Loucy (cell line): ENCODE measurements at regions not wholly inside any gene's neighbourhood (a gene's known extent, or its start where the extent isn't known, plus 50 kb on each side); places are given as distances from the start of the nearest gene placed in this dataset.

Experiments used
- H2AFZ ChIP-seq: fragments of 200-600 bp; sonication (generic); 2 replicates; pipeline ENCODE4 v1.6.0; 2016; ENCODE audit warnings: antibody characterized with exemption, mild to moderate bottlenecking, low read length, moderate library complexity
- H3F3A ChIP-seq: fragments of 200-600 bp; 2 replicates; pipeline ENCODE4 v1.6.0; 2016; ENCODE audit warnings: antibody characterized with exemption, low read depth, mild to moderate bottlenecking
- H3K27me3 ChIP-seq: fragments of 200-600 bp; sonication (generic); 2 replicates; pipeline ENCODE4 v1.6.1; 2014; ENCODE audit warnings: low read length, mild to moderate bottlenecking; ENCODE audit not compliant: insufficient read depth, poor library complexity, severe bottlenecking
- H3K36me3 ChIP-seq: fragments of 200-600 bp; sonication (generic); 2 replicates; pipeline ENCODE4 v1.6.1; 2016; ENCODE audit warnings: low read length; ENCODE audit not compliant: insufficient read depth
- H3K4me1 ChIP-seq: fragments of 200-600 bp; sonication (generic); 2 replicates; pipeline ENCODE4 v1.5.1; 2014; ENCODE audit warnings: low read length, mild to moderate bottlenecking; ENCODE audit not compliant: insufficient read depth, poor library complexity, severe bottlenecking
- H3K4me2 ChIP-seq: fragments of 200-600 bp; sonication (generic); 2 replicates; pipeline ENCODE4 v1.6.0; 2014; ENCODE audit warnings: antibody characterized with exemption, low read length, low read depth, mild to moderate bottlenecking; ENCODE audit not compliant: poor library complexity, severe bottlenecking
- H3K4me3 ChIP-seq: fragments of 200-600 bp; sonication (generic); 2 replicates; pipeline ENCODE4 v1.5.1; 2014; ENCODE audit warnings: low read length, mild to moderate bottlenecking, mixed read lengths; ENCODE audit not compliant: poor library complexity, severe bottlenecking
- H3K79me2 ChIP-seq: fragments of 200-600 bp; sonication (generic); 2 replicates; pipeline ENCODE4 v1.6.1; 2014; ENCODE audit warnings: low read length; ENCODE audit not compliant: insufficient read depth
- H3K9ac ChIP-seq: fragments of 200-600 bp; sonication (generic); 2 replicates; pipeline ENCODE4 v1.6.0; 2014; ENCODE audit warnings: mild to moderate bottlenecking, low read depth, low read length, moderate library complexity; ENCODE audit not compliant: poor library complexity, severe bottlenecking
- H3K9me2 ChIP-seq: fragments of 200-600 bp; sonication (generic); replicated peaks from 2 replicates; pipeline ENCODE4 v1.6.1; 2016; ENCODE audit warnings: low read depth, low read length, mixed read lengths
- H3K9me3 ChIP-seq: fragments of 200-600 bp; sonication (generic); 2 replicates; pipeline ENCODE4 v1.6.1; 2014; ENCODE audit warnings: mild to moderate bottlenecking, antibody characterized with exemption, low read length, low read depth; ENCODE audit not compliant: insufficient read depth
- H4K20me1 ChIP-seq: fragments of 200-600 bp; sonication (generic); 2 replicates; pipeline ENCODE4 v1.6.0; 2014; ENCODE audit warnings: antibody characterized with exemption, low read length, mild to moderate bottlenecking; ENCODE audit not compliant: insufficient read depth, poor library complexity, severe bottlenecking
- EZH2phosphoT487 ChIP-seq: fragments of 200-600 bp; IDR thresholded peaks from 2 replicates; pipeline ENCODE4 v1.6.1; 2018; ENCODE audit warnings: antibody characterized with exemption, mild to moderate bottlenecking, moderate library complexity, borderline replicate concordance
- TF ChIP-seq, protein P1 (sequence below): fragments of 200-600 bp; sonication (generic); conservative IDR thresholded peaks from 2 replicates; pipeline ENCODE4 v1.5.1; 2014; ENCODE audit warnings: mild to moderate bottlenecking, antibody characterized with exemption, low read length

DNA sequence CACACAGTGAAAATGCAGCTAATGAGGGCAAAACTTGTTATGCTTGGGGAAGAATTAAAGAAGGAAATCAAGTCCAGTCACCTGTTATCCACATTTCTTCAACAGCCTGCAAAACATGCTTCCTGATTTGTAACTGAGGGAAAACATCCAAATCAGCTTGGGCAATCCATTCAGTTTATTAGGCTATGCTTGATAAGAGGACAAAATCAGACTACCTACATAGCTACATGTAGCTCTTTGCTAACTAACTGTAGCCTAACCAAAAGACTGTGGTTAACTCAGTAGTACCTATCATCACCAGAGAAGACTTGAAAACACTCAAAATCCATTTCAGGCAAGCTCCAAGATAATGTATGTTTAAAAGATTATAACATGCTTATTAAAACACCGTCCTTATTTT, 436.4 kb downstream of the SHQ1 start:
- H4K20me1 ChIP-seq = peaks cover 99% of the 10 kb centered on the region
- no peaks in the 10 kb centered on the region for H3F3A ChIP-seq
- no peaks in the 10 kb centered on the region for H3K9me2 ChIP-seq
- no peak overlapping the region for H3K9ac ChIP-seq
- peaks cover 43% of the 10 kb centered on the region for H3K4me1 ChIP-seq
- no peaks in the 10 kb centered on the region for H3K27me3 ChIP-seq
- H2AFZ ChIP-seq = no peak overlapping the region
- peak overlapping the region; percentile 14 for H3K4me2 ChIP-seq
- peaks cover 100% of the 10 kb centered on the region for H3K79me2 ChIP-seq
- H3K9me3 ChIP-seq = no peaks in the 10 kb centered on the region
- no peak overlapping the region for H3K4me3 ChIP-seq
- H3K36me3 ChIP-seq = no peaks in the 10 kb centered on the region
- TF ChIP-seq EZH2phosphoT487 = no peak
- TF ChIP-seq, protein P1, sequence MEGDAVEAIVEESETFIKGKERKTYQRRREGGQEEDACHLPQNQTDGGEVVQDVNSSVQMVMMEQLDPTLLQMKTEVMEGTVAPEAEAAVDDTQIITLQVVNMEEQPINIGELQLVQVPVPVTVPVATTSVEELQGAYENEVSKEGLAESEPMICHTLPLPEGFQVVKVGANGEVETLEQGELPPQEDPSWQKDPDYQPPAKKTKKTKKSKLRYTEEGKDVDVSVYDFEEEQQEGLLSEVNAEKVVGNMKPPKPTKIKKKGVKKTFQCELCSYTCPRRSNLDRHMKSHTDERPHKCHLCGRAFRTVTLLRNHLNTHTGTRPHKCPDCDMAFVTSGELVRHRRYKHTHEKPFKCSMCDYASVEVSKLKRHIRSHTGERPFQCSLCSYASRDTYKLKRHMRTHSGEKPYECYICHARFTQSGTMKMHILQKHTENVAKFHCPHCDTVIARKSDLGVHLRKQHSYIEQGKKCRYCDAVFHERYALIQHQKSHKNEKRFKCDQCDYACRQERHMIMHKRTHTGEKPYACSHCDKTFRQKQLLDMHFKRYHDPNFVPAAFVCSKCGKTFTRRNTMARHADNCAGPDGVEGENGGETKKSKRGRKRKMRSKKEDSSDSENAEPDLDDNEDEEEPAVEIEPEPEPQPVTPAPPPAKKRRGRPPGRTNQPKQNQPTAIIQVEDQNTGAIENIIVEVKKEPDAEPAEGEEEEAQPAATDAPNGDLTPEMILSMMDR = no peak

DNA sequence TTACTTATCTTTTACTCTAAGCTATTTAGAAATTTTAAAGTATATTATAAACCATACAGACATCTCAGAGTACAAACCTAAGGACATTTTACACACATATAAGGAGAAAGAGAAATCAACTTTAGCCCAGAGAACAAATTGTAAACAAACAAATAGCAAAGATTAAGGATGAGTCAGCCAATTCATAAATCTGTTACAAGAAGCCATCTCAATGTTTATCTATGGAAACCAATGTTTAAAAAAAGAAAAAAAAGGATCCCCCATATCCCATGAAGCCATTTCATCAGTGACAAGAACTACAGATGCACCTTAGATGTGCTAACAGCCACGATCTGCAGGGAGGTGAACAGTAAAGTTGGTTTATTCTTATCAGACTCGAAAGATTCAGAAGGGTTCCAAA, 437.1 kb downstream of the SHQ1 start:
- peaks cover 100% of the 10 kb centered on the region for H4K20me1 ChIP-seq

DNA sequence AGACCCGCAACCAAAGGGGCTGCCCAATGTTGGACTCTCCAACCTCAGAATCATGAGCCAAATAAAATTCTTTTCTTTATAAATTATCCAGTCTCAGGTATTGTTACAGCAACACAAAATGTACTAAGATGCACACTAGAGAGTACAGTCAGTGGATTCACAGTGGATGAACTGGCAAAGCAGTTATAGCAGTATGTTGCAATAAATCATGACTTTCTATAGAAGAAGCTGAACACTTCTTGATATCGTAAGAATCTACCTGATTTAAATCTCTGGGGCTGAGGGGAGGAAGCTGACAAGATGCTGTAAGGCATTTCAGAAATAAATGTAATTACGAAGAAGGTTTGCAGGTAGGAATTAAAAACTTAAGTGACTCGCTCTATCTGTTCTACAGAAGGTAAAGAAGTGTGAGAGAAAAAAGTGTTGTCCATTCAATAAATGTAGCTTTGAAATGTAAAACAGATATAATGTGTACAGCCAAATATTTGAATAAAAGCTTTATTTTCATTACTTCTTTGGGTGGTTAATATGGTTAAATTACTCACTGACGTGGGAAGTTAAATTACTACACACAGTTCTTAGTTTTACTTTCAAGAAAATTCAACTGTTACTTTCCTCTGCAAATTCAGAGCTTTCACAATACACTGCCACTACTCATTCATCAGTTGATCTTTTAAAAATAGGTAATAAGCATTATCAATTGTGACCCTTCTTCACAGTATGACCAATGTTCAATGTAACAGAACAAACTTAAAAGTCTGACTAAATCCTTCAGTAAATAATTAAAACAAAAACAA, 439.1 kb downstream of the SHQ1 start:
- peaks cover 100% of the 10 kb centered on the region for H4K20me1 ChIP-seq
- no peak overlapping the region for H3K4me2 ChIP-seq
- H3K79me2 ChIP-seq = peaks cover 100% of the 10 kb centered on the region
- no peaks in the 10 kb centered on the region for H3K36me3 ChIP-seq
- no peaks in the 10 kb centered on the region for H3K9me3 ChIP-seq
- no peaks in the 10 kb centered on the region for H3F3A ChIP-seq
- no peak for TF ChIP-seq EZH2phosphoT487
- TF ChIP-seq, protein P1 = no peak
- no peak overlapping the region for H2AFZ ChIP-seq
- peaks cover 50% of the 10 kb centered on the region for H3K4me1 ChIP-seq
- H3K9me2 ChIP-seq = no peaks in the 10 kb centered on the region
- H3K4me3 ChIP-seq = no peak overlapping the region
- no peaks in the 10 kb centered on the region for H3K27me3 ChIP-seq
- no peak overlapping the region for H3K9ac ChIP-seq

More for the DNA sequence above, 437.1 kb downstream of the SHQ1 start:
- Histone ChIP-seq H3K36me3 (no peaks in the 10 kb centered on the region), H3K4me3 (no peak overlapping the region), H3F3A (no peaks in the 10 kb centered on the region), H3K9ac (no peak overlapping the region), H3K9me2 (no peaks in the 10 kb centered on the region), H2AFZ (no peak overlapping the region), H3K79me2 (peaks cover 100% of the 10 kb centered on the region), H3K27me3 (no peaks in the 10 kb centered on the region), H3K4me2 (peak overlapping the region; percentile 14), H3K4me1 (peaks cover 43% of the 10 kb centered on the region), H3K9me3 (no peaks in the 10 kb centered on the region)
- TF ChIP-seq EZH2phosphoT487 = no peak

DNA sequence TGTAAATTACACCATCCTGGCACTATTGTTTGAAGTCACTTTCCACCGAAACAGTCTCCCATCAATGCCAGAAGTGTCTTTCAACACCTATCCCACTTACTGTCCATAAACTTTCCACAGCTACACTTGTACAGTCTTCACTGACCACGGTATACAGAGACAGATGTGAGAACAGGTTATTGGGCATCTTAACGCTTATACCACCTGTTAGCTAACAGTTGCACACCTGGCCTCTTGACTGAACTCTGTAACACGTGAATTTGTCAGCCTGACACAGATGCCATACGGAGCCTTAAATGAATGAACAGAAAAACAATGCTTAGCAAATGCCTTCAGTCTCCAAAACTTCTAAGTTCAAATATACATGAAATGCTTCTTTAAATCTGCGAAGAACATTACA, 440.5 kb downstream of the SHQ1 start:
- no peaks in the 10 kb centered on the region for H3K36me3 ChIP-seq
- no peaks in the 10 kb centered on the region for H3F3A ChIP-seq
- no peak overlapping the region for H3K4me2 ChIP-seq
- H4K20me1 ChIP-seq = peaks cover 100% of the 10 kb centered on the region
- H2AFZ ChIP-seq = no peak overlapping the region
- H3K9ac ChIP-seq = no peak overlapping the region
- peaks cover 100% of the 10 kb centered on the region for H3K79me2 ChIP-seq
- no peaks in the 10 kb centered on the region for H3K9me3 ChIP-seq
- no peak for TF ChIP-seq EZH2phosphoT487
- TF ChIP-seq, protein P1 = no peak
- no peaks in the 10 kb centered on the region for H3K27me3 ChIP-seq
- H3K4me3 ChIP-seq = no peak overlapping the region
- peaks cover 50% of the 10 kb centered on the region for H3K4me1 ChIP-seq
- H3K9me2 ChIP-seq = no peaks in the 10 kb centered on the region
